ENCODE measurements at regions not wholly inside any gene's neighbourhood (a gene's known extent, or its start where the extent isn't known, plus 50 kb on each side); places are given as distances from the start of the nearest gene placed in this dataset.
"Not testable (repeated sequence)": the region's sequence is repeated elsewhere in the genome, so short reads cannot be mapped to it uniquely, and the experiment has no call there.

GRCh38 chr15:20305912-20306311 is 235.7 kb downstream of the GOLGA6L6 start:
- FAIRE-seq = not testable (repeated sequence)

GRCh38 chr15:20305015-20305465 is 236.6 kb downstream of the GOLGA6L6 start:
- not testable (repeated sequence) for FAIRE-seq

- not testable (repeated sequence) for FAIRE-seq
Observed at GRCh38 chr15:20304282-20305014, 237.2 kb downstream of the GOLGA6L6 start.

- not testable (repeated sequence) for FAIRE-seq
Observed at GRCh38 chr15:20303248-20304171, 238.1 kb downstream of the GOLGA6L6 start.

- FAIRE-seq = not testable (repeated sequence)
Observed at GRCh38 chr15:20302141-20303069, 239.2 kb downstream of the GOLGA6L6 start.

- FAIRE-seq = not testable (repeated sequence)
Observed at GRCh38 chr15:20301471-20302081, 240.0 kb downstream of the GOLGA6L6 start.

- FAIRE-seq = not testable (repeated sequence)
Observed at GRCh38 chr15:20301041-20301390, 240.6 kb downstream of the GOLGA6L6 start.

- FAIRE-seq = not testable (repeated sequence)
Observed at GRCh38 chr15:20300351-20301040, 241.1 kb downstream of the GOLGA6L6 start.

GRCh38 chr15:20297603-20298123 is 243.9 kb downstream of the GOLGA6L6 start:
- FAIRE-seq = not testable (repeated sequence)

- FAIRE-seq = not testable (repeated sequence)
Observed at GRCh38 chr15:20296261-20296660, 245.3 kb downstream of the GOLGA6L6 start.

- FAIRE-seq = no peak
Observed at GRCh38 chr15:20295238-20295811, 246.3 kb downstream of the GOLGA6L6 start.

- FAIRE-seq = no peak
Observed at GRCh38 chr15:20294651-20295237, 246.9 kb downstream of the GOLGA6L6 start.

GRCh38 chr15:20292422-20293005 is 249.1 kb downstream of the GOLGA6L6 start:
- FAIRE-seq = not testable (repeated sequence)

- not testable (repeated sequence) for FAIRE-seq
Observed at GRCh38 chr15:20291616-20292015, 250.0 kb downstream of the GOLGA6L6 start.

- not testable (repeated sequence) for FAIRE-seq
Observed at GRCh38 chr15:20290606-20291005, 251.0 kb downstream of the GOLGA6L6 start.

- FAIRE-seq = not testable (repeated sequence)
Observed at GRCh38 chr15:20289538-20290103, 252.0 kb downstream of the GOLGA6L6 start.

GRCh38 chr15:20288800-20289537 is 252.6 kb downstream of the GOLGA6L6 start:
- not testable (repeated sequence) for FAIRE-seq

GRCh38 chr15:20286559-20286958 is 255.0 kb downstream of the GOLGA6L6 start:
- FAIRE-seq = not testable (repeated sequence)
